K562 (cell line): ENCODE measurements at regions not wholly inside any gene's neighbourhood (a gene's known extent, or its start where the extent isn't known, plus 50 kb on each side); places are given as distances from the start of the nearest gene placed in this dataset.

Source experiments
- CLOCK ChIP-seq: fragments of 250-450 bp; sonication (Bioruptor Pico); IDR thresholded peaks from 2 replicates; pipeline ENCODE4 v1.4.0; 2020; ENCODE audit warnings: mild to moderate bottlenecking, moderate library complexity, borderline replicate concordance
- HMGXB4 ChIP-seq: sonication (generic); formaldehyde crosslinking; IDR thresholded peaks from 2 replicates; pipeline ENCODE4 v1.8.1; 2023; ENCODE audit warnings: mild to moderate bottlenecking, missing genetic modification reagents
- MTA2 ChIP-seq: fragments of 450-650 bp; IDR thresholded peaks from 2 replicates; pipeline ENCODE4 v1.6.1; 2016; ENCODE audit warnings: low read depth
- NR1H2 ChIP-seq: sonication (generic); formaldehyde crosslinking; IDR thresholded peaks from 2 replicates; pipeline ENCODE4 v1.4.0; 2020; ENCODE audit warnings: mild to moderate bottlenecking, missing genetic modification reagents
- SIN3A ChIP-seq, 2 experiments: fragments of 150-350 bp in 1 of 2; IDR thresholded peaks; 2 replicates each; pipeline ENCODE4 v1.6.1; 2011 to 2016; ENCODE audit warnings: borderline replicate concordance in 2 of 2, low read depth in 2 of 2, low read length in 2 of 2, mild to moderate bottlenecking in 2 of 2, moderate library complexity in 2 of 2; ENCODE audit not compliant: control insufficient read depth in 1 of 2
- STAG1 ChIP-seq: sonication (generic); formaldehyde crosslinking; IDR thresholded peaks from 2 replicates; pipeline ENCODE4 v1.5.0; 2020; ENCODE audit warnings: missing genetic modification reagents, borderline replicate concordance
- TBP ChIP-seq: optimal IDR thresholded peaks from 2 replicates; pipeline ENCODE3; 2011; ENCODE audit warnings: low read depth, low read length, improper control_type of control experiment
- ZC3H4 ChIP-seq: sonication (generic); formaldehyde crosslinking; IDR thresholded peaks from 2 replicates; pipeline ENCODE4 v1.9.0; 2021; ENCODE audit warnings: missing genetic modification reagents, borderline replicate concordance
- ZFPM2 ChIP-seq: fragments of 250-450 bp; sonication (Bioruptor Pico); IDR thresholded peaks from 2 replicates; pipeline ENCODE4 v1.5.1; 2022; ENCODE audit warnings: mild to moderate bottlenecking
- ZHX1 ChIP-seq: fragments of 150-350 bp; conservative IDR thresholded peaks from 2 replicates; pipeline ENCODE4 v1.6.1; 2014; ENCODE audit warnings: low read length
- ZNF589 ChIP-seq: fragments of 200-800 bp; sonication (Bioruptor generic); IDR thresholded peaks from 2 replicates; pipeline ENCODE4 v1.6.1; 2016; ENCODE audit warnings: low read depth, missing genetic modification characterization, missing compliant biosample characterization

- TF ChIP-seq TBP = no peak
- no peak for TF ChIP-seq SIN3A (IDR thresholded peaks at IDR 0.05; ENCODE audit: borderline replicate concordance in 2 of 2, control insufficient read depth in 1 of 2, low read depth in 2 of 2, low read length in 2 of 2)
- TF ChIP-seq HMGXB4 (CRISPR knock-in tag) = no peak
- TF ChIP-seq CLOCK (CRISPR knock-in tag) = no peak
- TF ChIP-seq MTA2 = no peak
- no peak for TF ChIP-seq STAG1 (CRISPR knock-in tag)
- TF ChIP-seq ZHX1 = no peak
- TF ChIP-seq NR1H2 (CRISPR knock-in tag) = no peak
- TF ChIP-seq ZC3H4 (CRISPR knock-in tag) = no peak
- TF ChIP-seq ZFPM2 (CRISPR knock-in tag) = no peak
- TF ChIP-seq ZNF589 (CRISPR knock-in tag) = no peak
These were observed 262.1 kb downstream of the PTPRU start (continued) for GRCh38 chr1:29498126-29499103.
